Right lobe of liver (tissue), 6 donors: ENCODE measurements at regions not wholly inside any gene's neighbourhood (a gene's known extent, or its start where the extent isn't known, plus 50 kb on each side); places are given as distances from the start of the nearest gene placed in this dataset.

Experiments used
- ATAC-seq, 4 donors: fragments of 200-7000 bp; cut with Tn5 transposase; one replicate each; pipeline ENCODE4 v1.9.1; 2020; ENCODE audit warnings: mild to moderate bottlenecking in 4 of 4, moderate library complexity in 4 of 4
- DNase-seq, 3 donors: peaks; one replicate each; pipeline ENCODE4 v3.0.0-alpha.2; 2020
- H3K27ac ChIP-seq, 3 donors: fragments of 200-600 bp; one replicate each; pipeline ENCODE4 v1.8.0; 2022
- H3K27me3 ChIP-seq, 2 donors: fragments of 200-600 bp; one replicate each; pipeline ENCODE4 v1.8.0; 2022
- H3K36me3 ChIP-seq, 4 donors: fragments of 200-600 bp; sonication (generic) in 1 of 4; one replicate each; pipeline versions ENCODE4 v1.5.1 to v1.8.0; 2017 to 2022; ENCODE audit warnings: control low read depth in 1 of 4
- H3K4me1 ChIP-seq, 4 donors: fragments of 200-600 bp; sonication (generic) in 1 of 4; one replicate each; pipeline versions ENCODE4 v1.5.1 to v1.8.0; 2017 to 2022; ENCODE audit warnings: control low read depth in 1 of 4
- H3K4me3 ChIP-seq, 3 donors: fragments of 200-600 bp; one replicate each; pipeline ENCODE4 v1.8.0; 2022
- H3K9me3 ChIP-seq, 4 donors: fragments of 200-600 bp; sonication (generic) in 1 of 4; one replicate each; pipeline versions ENCODE4 v1.5.1 to v1.8.0; 2017 to 2022; ENCODE audit warnings: control low read depth in 1 of 4
- POLR2A ChIP-seq: fragments of 450-650 bp; IDR thresholded peaks from one replicate; pipeline ENCODE4 v1.6.1; 2017; ENCODE audit warnings: antibody characterized with exemption, mild to moderate bottlenecking
- WGBS: methylation state at CpG from one replicate; pipeline ENCODE4 v1.1.6; 2018; ENCODE audit warnings: low coverage, low lambda C conversion rate; ENCODE audit not compliant: insufficient coverage; ENCODE audit errors: missing lambda C conversion rate; 5-methylcytosine and 5-hydroxymethylcytosine counted together
- intact Hi-C, 2 donors: fragments of 100-400 bp; cut with DNase I; formaldehyde crosslinking; loops; one replicate each; pipeline versions ENCODE4 v1.11.2 to v1.14.1; 2022
- TF ChIP-seq, protein P1 (sequence below), 4 donors: fragments of 200-600 bp in 3 of 4; fragments of 450-650 bp in 1 of 4; IDR thresholded peaks; one replicate each; pipeline versions ENCODE4 v1.5.1 to v1.8.0; 2016 to 2022; ENCODE audit warnings: antibody characterized with exemption in 4 of 4, mild to moderate bottlenecking in 2 of 4
- donor health status: DM: no; HTN: yes; CAD: no.
- donor health status: DM: no; HTN: no; CAD: no.
- donor health status: DM: no; HTN: no; CAD: no.
- donor health status: DM: no; HTN: yes; CAD: no.
- donor health status: DM: no; HTN: yes; CAD: no.

DNA sequence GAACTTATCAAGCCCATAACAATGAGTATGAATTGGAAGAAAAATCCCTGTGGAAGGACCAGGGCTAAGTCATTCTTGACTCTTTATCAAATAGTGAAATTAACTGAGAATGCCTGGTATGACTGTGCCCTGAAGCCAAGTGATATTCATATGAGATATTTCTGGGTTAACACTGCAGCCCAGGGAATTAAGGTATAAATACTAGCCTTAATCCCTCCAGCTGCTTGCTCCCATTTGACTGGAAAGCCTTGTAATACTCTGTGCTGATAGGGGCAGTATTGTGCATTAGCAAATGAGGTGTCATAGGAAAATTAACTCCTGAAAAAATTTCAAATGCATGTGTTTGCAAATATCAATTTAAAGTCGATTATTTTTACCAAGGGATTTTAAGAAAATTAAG is 568.8 kb downstream of the LMO4 start:
- H3K4me3 ChIP-seq, result no peak overlapping the region
- TF ChIP-seq, protein P1, sequence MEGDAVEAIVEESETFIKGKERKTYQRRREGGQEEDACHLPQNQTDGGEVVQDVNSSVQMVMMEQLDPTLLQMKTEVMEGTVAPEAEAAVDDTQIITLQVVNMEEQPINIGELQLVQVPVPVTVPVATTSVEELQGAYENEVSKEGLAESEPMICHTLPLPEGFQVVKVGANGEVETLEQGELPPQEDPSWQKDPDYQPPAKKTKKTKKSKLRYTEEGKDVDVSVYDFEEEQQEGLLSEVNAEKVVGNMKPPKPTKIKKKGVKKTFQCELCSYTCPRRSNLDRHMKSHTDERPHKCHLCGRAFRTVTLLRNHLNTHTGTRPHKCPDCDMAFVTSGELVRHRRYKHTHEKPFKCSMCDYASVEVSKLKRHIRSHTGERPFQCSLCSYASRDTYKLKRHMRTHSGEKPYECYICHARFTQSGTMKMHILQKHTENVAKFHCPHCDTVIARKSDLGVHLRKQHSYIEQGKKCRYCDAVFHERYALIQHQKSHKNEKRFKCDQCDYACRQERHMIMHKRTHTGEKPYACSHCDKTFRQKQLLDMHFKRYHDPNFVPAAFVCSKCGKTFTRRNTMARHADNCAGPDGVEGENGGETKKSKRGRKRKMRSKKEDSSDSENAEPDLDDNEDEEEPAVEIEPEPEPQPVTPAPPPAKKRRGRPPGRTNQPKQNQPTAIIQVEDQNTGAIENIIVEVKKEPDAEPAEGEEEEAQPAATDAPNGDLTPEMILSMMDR (IDR thresholded peaks at IDR 0.05), result no peak
- no peak for TF ChIP-seq POLR2A
- H3K36me3 ChIP-seq, result no peaks in the 10 kb centered on the region
- no peak overlapping the region for H3K27ac ChIP-seq
- H3K9me3 ChIP-seq, result no peaks in the 10 kb centered on the region
- H3K4me1 ChIP-seq, result no peaks in the 10 kb centered on the region
- DNase-seq (no peak), ATAC-seq (no peak)
- no peaks in the 10 kb centered on the region for H3K27me3 ChIP-seq
- intact Hi-C loops, result no loop called here
- 9% methylated on average over 1 of the region's 1 CpG for WGBS

DNA sequence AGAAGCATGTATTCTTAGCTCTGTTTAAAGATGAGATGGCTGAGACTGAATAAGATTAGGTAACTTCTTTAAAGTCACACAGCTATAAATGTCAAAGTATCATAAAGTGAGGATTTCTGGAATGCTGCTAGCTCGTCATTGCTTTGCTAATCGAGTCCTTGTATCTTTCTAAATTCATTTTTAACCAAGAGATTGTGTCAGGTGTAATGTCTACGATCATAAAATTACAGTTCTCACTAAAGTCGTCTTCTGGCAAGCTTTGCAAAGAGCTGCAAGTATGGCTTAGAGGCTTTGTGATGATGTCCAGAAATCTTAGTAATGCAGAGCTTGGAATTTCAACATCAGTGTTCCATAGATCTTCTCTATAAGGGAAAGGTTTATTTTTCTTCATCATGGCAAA is 569.8 kb downstream of the LMO4 start:
- Histone ChIP-seq H3K36me3 (no peaks in the 10 kb centered on the region), H3K4me3 (no peak overlapping the region), H3K27ac (no peak overlapping the region), H3K27me3 (no peaks in the 10 kb centered on the region), H3K4me1 (no peaks in the 10 kb centered on the region), H3K9me3 (no peaks in the 10 kb centered on the region)
- WGBS, result 42% methylated on average over 4 of the region's 4 CpGs
- TF ChIP-seq POLR2A, result no peak
- TF ChIP-seq, protein P1 (IDR thresholded peaks at IDR 0.05), result no peak
- intact Hi-C loops, result no loop called here
- ATAC-seq (no peak), DNase-seq (no peak)

GRCh38 chr1:87899017-87899416 is 570.3 kb downstream of the LMO4 start:
- no peaks in the 10 kb centered on the region for H3K9me3 ChIP-seq
- H3K27me3 ChIP-seq, result no peaks in the 10 kb centered on the region
- H3K4me3 ChIP-seq, result no peak overlapping the region
- WGBS, result 30% methylated on average over 2 of the region's 2 CpGs
- DNase-seq, result no peak
- no peak overlapping the region for H3K27ac ChIP-seq
- no peak for ATAC-seq
- no peaks in the 10 kb centered on the region for H3K36me3 ChIP-seq
- TF ChIP-seq, protein P1 (IDR thresholded peaks at IDR 0.05), result no peak
- no peak for TF ChIP-seq POLR2A
- no peaks in the 10 kb centered on the region for H3K4me1 ChIP-seq
- intact Hi-C loops, result no loop called here

DNA sequence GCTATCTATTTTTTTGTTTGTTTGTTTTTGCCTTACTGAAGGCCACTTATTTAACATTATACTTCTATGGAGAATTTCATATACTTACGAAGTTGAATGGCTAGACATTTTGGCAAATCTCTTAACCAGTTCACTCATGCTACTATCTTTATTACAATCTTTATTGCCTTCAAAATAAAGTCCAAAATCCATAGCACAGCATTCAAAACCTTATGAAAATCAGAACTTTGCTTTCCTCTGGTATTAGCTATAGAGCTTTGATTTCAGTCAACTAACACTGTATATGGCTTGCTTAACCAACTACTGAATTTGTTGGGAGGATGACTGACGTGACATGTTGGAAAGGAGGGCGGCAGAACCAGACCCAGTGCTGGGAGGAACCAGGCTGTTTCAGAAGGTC is 571.1 kb downstream of the LMO4 start:
- Histone ChIP-seq H3K4me1 (no peaks in the 10 kb centered on the region), H3K9me3 (no peaks in the 10 kb centered on the region), H3K4me3 (no peak overlapping the region), H3K27ac (no peak overlapping the region), H3K36me3 (no peaks in the 10 kb centered on the region), H3K27me3 (no peaks in the 10 kb centered on the region)
- intact Hi-C loops, result no loop called here
- no peak for DNase-seq
- WGBS, result 57% methylated on average over 3 of the region's 3 CpGs
- TF ChIP-seq, protein P1 (IDR thresholded peaks at IDR 0.05), result no peak
- TF ChIP-seq POLR2A, result no peak
- no peak for ATAC-seq

DNA sequence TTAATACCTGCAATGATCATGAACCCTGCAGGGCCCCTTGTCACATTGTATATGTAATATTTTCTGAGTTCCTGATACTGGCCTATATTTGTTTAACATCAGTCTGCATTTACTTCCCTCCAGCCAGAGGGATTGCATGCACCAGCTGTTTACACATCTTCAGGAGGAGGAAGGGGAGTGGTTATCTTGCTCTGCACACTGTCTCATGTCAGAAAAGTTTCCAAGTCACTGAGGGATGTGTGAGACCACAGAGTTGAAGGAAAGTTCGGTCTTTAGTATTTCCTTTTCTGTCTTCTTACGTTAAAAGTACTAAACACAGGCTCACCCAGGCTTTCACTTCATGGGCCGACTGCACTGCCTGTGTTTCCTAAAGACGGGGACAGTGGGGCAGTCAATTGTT is 574.1 kb downstream of the LMO4 start:
- DNase-seq (no peak), ATAC-seq (peak; percentile 57 to 78 (median 73))
- Histone ChIP-seq H3K36me3 (no peaks in the 10 kb centered on the region), H3K4me1 (no peaks in the 10 kb centered on the region), H3K9me3 (no peaks in the 10 kb centered on the region), H3K4me3 (no peak overlapping the region), H3K27ac (peak overlapping the region in 1 of 3 donors; percentile 31), H3K27me3 (no peaks in the 10 kb centered on the region)
- intact Hi-C loops, result no loop called here
- WGBS, result 31% methylated on average over 4 of the region's 4 CpGs
- TF ChIP-seq, protein P1 (IDR thresholded peaks at IDR 0.05), result no peak
- TF ChIP-seq POLR2A, result no peak
